Natural killer cell (primary cell): ENCODE measurements at regions not wholly inside any gene's neighbourhood (a gene's known extent, or its start where the extent isn't known, plus 50 kb on each side); places are given as distances from the start of the nearest gene placed in this dataset.

Source experiments
- ATAC-seq, 3 donors: fragments of 150-1000 bp in 2 of 3; fragments of 200-7000 bp in 1 of 3; cut with Tn5 transposase; 1 replicate in 1 of 3; 2 replicates in 2 of 3; pipeline ENCODE4 v1.10.0; 2021; ENCODE audit warnings: mild to moderate bottlenecking in 2 of 3, moderate library complexity in 2 of 3
- DNase-seq, 2 donors: peaks; one replicate each; pipeline versions ENCODE4 v3.0.0 to v3.0.0-alpha.2; 2013 to 2021; ENCODE audit warnings: mixed read lengths in 1 of 2
- H3K27ac ChIP-seq: one replicate; pipeline ENCODE4 v1.5.1; 2013; ENCODE audit warnings: mild to moderate bottlenecking, low read length
- H3K27me3 ChIP-seq: one replicate; pipeline ENCODE4 v1.6.1; 2013; ENCODE audit warnings: low read length; ENCODE audit not compliant: control insufficient read depth, insufficient read depth
- H3K36me3 ChIP-seq: one replicate; pipeline ENCODE4 v1.6.1; 2013; ENCODE audit warnings: low read length; ENCODE audit not compliant: control insufficient read depth, insufficient read depth
- H3K4me1 ChIP-seq: one replicate; pipeline ENCODE4 v1.6.1; 2013; ENCODE audit warnings: low read length; ENCODE audit not compliant: control insufficient read depth, insufficient read depth
- H3K4me3 ChIP-seq: one replicate; pipeline ENCODE4 v1.5.1; 2013; ENCODE audit warnings: low read length
- H3K9me3 ChIP-seq: one replicate; pipeline ENCODE4 v1.6.1; 2013; ENCODE audit warnings: low read length; ENCODE audit not compliant: control insufficient read depth, insufficient read depth
- H3K27ac Mint-ChIP-seq, 2 donors: one replicate each; pipeline ENCODE4 v1.8.0; 2022; ENCODE audit warnings: mild to moderate bottlenecking in 2 of 2, mixed read lengths in 2 of 2, moderate library complexity in 1 of 2
- H3K27me3 Mint-ChIP-seq, 2 donors: one replicate each; pipeline ENCODE4 v1.8.0; 2022; ENCODE audit warnings: low read depth in 2 of 2, mixed read lengths in 2 of 2
- H3K36me3 Mint-ChIP-seq: one replicate; pipeline ENCODE4 v1.8.0; 2022; ENCODE audit warnings: mixed read lengths
- H3K4me1 Mint-ChIP-seq, 2 donors: one replicate each; pipeline ENCODE4 v1.8.0; 2022; ENCODE audit warnings: mixed read lengths in 2 of 2
- H3K4me3 Mint-ChIP-seq: one replicate; pipeline ENCODE4 v1.8.0; 2022; ENCODE audit warnings: mild to moderate bottlenecking, moderate library complexity, mixed read lengths
- H3K9me3 Mint-ChIP-seq, 2 donors: one replicate each; pipeline ENCODE4 v1.8.0; 2022; ENCODE audit warnings: mixed read lengths in 2 of 2
- WGBS: methylation state at CpG from one replicate; pipeline ENCODE4 v1.1.7; 2013; ENCODE audit warnings: missing lambda C conversion rate; ENCODE audit not compliant: insufficient coverage; 5-methylcytosine and 5-hydroxymethylcytosine counted together
- intact Hi-C: fragments of 100-400 bp; cut with micrococcal nuclease; formaldehyde crosslinking; loops from one replicate; pipeline ENCODE4 v1.14.2; 2022
- TF ChIP-seq, protein P1 (sequence below): fragments of 200-600 bp; IDR thresholded peaks from one replicate; pipeline ENCODE4 v1.8.0; 2022; ENCODE audit warnings: antibody characterized with exemption

DNA sequence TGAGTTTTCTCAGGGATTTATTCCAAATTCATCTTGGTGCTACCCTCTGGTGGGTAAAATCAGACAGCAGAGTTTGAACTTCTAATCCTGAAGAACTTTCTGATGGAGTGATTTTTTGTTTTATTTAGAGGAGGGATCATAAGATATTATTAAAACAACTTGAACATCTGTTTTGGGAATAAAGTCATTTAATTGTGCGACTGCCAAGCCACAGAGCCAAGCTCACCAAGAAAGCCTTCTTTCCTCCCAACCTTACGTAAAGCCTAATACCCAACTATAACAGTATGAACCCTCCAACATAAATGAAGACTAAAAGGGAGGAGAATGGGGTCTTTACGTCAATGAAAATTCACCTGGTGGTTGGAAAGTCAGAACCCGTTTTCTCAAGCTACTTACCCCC, 205.5 kb upstream of the IGF1 start:
- no peak overlapping the region for H3K27ac Mint-ChIP-seq
- H3K27me3 Mint-ChIP-seq, result no peaks in the 10 kb centered on the region
- H3K9me3 ChIP-seq, result no peaks in the 10 kb centered on the region
- ATAC-seq (no peak), DNase-seq (no peak)
- H3K4me3 ChIP-seq, result no peak overlapping the region
- no peak overlapping the region for H3K27ac ChIP-seq
- H3K9me3 Mint-ChIP-seq, result peaks cover 0 to 4% of the 10 kb centered on the region in 2 donors
- H3K36me3 Mint-ChIP-seq, result no peaks in the 10 kb centered on the region
- no peaks in the 10 kb centered on the region for H3K27me3 ChIP-seq
- no peaks in the 10 kb centered on the region for H3K4me1 ChIP-seq
- intact Hi-C loops, result no loop called here
- H3K4me1 Mint-ChIP-seq, result no peaks in the 10 kb centered on the region
- TF ChIP-seq, protein P1, sequence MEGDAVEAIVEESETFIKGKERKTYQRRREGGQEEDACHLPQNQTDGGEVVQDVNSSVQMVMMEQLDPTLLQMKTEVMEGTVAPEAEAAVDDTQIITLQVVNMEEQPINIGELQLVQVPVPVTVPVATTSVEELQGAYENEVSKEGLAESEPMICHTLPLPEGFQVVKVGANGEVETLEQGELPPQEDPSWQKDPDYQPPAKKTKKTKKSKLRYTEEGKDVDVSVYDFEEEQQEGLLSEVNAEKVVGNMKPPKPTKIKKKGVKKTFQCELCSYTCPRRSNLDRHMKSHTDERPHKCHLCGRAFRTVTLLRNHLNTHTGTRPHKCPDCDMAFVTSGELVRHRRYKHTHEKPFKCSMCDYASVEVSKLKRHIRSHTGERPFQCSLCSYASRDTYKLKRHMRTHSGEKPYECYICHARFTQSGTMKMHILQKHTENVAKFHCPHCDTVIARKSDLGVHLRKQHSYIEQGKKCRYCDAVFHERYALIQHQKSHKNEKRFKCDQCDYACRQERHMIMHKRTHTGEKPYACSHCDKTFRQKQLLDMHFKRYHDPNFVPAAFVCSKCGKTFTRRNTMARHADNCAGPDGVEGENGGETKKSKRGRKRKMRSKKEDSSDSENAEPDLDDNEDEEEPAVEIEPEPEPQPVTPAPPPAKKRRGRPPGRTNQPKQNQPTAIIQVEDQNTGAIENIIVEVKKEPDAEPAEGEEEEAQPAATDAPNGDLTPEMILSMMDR, result no peak
- H3K36me3 ChIP-seq, result no peaks in the 10 kb centered on the region
- WGBS, result no CpG with 5 or more reads among the region's 4 CpGs
- no peak overlapping the region for H3K4me3 Mint-ChIP-seq

DNA sequence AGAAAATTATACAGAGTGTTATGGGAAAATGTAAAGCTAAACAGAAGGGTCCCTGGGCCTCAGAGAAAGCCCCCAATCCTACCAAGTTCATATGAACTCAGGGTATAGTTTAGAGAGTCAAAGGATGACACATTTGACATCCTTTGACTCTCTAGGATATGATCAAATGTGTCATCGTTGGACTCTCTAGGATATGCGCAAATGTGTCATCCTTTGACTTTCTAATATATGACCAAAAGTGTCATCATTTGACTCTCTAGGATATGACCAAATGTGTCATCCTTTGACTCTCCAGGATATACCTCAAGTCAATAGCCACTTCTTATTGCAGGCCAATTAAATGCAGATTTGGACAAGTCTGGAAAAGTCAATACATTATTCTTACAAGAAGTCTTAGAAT, 204.8 kb upstream of the IGF1 start:
- WGBS, result 90% methylated on average over 2 of the region's 2 CpGs

DNA sequence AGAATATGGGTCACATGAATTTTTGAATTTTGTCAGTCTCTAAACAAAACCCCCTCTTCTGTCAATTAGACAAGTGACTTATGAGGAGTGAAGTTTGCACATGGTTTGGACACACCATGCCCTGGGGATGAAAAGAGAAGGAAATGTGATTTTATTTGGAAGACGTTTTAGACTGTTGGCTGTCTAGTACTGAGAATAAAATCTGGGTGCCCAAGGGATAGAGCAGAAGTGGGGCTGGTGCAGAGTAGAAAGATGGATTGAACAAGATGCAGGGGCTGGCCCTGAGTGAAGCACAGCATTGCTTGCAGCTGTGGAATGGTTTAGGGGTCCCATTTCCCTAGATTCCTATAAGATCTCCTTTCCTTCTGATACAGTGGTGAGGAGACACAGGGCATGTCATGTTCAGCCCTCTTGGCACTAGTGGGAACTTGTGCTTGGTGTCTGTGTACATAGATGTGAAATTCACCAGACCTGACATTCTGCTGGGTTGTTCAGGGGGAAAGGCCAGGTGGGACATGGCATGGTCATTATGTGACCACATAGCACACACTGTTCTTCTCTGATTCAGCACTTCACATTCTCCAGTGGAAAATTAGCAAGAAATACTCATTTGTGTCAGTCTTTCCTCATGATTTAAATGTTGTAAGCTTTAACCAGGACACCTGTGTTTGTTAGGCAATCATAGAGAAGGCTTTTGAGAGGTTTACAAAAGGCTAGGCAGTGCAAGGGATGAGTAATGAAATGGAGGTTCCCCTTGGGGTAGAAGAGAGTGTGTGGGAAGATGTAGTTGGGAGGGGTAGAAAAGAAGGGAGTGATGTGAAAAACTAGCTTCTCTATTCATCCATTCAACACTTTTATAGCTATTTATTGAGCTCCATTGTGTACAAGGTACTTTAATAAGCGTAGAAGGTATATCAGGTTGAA, 202.3 kb upstream of the IGF1 start:
- WGBS, result 86% methylated on average over 2 of the region's 2 CpGs
- intact Hi-C loops, result no loop called here
- ATAC-seq (no peak), DNase-seq (no peak)
- no peaks in the 10 kb centered on the region for H3K36me3 Mint-ChIP-seq
- no peaks in the 10 kb centered on the region for H3K27me3 Mint-ChIP-seq
- Histone ChIP-seq H3K27me3 (no peaks in the 10 kb centered on the region), H3K4me3 (no peak overlapping the region), H3K36me3 (no peaks in the 10 kb centered on the region), H3K4me1 (no peaks in the 10 kb centered on the region), H3K9me3 (no peaks in the 10 kb centered on the region), H3K27ac (no peak overlapping the region)
- no peak overlapping the region for H3K27ac Mint-ChIP-seq
- TF ChIP-seq, protein P1, result no peak
- H3K4me3 Mint-ChIP-seq, result no peak overlapping the region
- peaks cover 0 to 6% of the 10 kb centered on the region in 2 donors for H3K9me3 Mint-ChIP-seq
- H3K4me1 Mint-ChIP-seq, result no peaks in the 10 kb centered on the region

More for the DNA sequence above, 204.8 kb upstream of the IGF1 start:
- Mint-ChIP-seq H3K4me1 (no peaks in the 10 kb centered on the region), H3K27me3 (no peaks in the 10 kb centered on the region), H3K27ac (no peak overlapping the region), H3K9me3 (peaks cover 0 to 4% of the 10 kb centered on the region in 2 donors), H3K4me3 (no peak overlapping the region), H3K36me3 (no peaks in the 10 kb centered on the region)
- Histone ChIP-seq H3K4me1 (no peaks in the 10 kb centered on the region), H3K27me3 (no peaks in the 10 kb centered on the region), H3K36me3 (no peaks in the 10 kb centered on the region), H3K9me3 (no peaks in the 10 kb centered on the region), H3K4me3 (no peak overlapping the region), H3K27ac (no peak overlapping the region)
- intact Hi-C loops, result no loop called here
- ATAC-seq, result no peak
- DNase-seq, result no peak
- TF ChIP-seq, protein P1, result no peak

DNA sequence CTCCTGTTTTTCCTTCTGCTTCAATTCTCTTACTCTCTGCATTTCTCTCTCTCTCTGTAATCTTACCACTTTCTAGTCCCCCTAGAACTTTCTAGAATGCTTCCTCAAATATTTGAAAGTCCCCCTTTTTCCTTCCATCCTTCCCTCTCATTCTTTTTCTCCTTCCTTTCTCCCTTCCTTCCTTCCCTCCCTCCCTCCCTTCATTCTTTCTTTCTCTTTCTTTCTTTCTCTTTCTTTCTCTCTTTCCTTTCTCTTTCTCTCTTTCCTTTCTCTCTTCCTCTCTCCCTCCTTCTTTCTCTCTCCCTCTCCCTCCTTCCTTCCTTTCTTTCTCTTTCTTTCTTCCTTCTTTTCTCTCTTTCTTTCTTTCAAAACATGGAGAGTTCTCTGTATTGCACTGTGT, 201.4 kb upstream of the IGF1 start:
- H3K27ac ChIP-seq, result no peak overlapping the region
- Mint-ChIP-seq H3K27me3 (no peaks in the 10 kb centered on the region), H3K4me3 (no peak overlapping the region), H3K4me1 (no peaks in the 10 kb centered on the region), H3K9me3 (peaks cover 0 to 6% of the 10 kb centered on the region in 2 donors), H3K36me3 (no peaks in the 10 kb centered on the region), H3K27ac (no peak overlapping the region)
- DNase-seq, result no peak
- no peaks in the 10 kb centered on the region for H3K36me3 ChIP-seq
- TF ChIP-seq, protein P1, result no peak
- intact Hi-C loops, result no loop called here
- no peak overlapping the region for H3K4me3 ChIP-seq
- no peaks in the 10 kb centered on the region for H3K27me3 ChIP-seq
- no peak for ATAC-seq
- H3K9me3 ChIP-seq, result no peaks in the 10 kb centered on the region
- no peaks in the 10 kb centered on the region for H3K4me1 ChIP-seq
